ENCODE measurements at regions not wholly inside any gene's neighbourhood (a gene's known extent, or its start where the extent isn't known, plus 50 kb on each side); places are given as distances from the start of the nearest gene placed in this dataset.
"Not testable (repeated sequence)": the region's sequence is repeated elsewhere in the genome, so short reads cannot be mapped to it uniquely, and the experiment has no call there.

GRCh38 chr2:241968417-241968816 is 98.9 kb downstream of the RTP5 start:
- intact Hi-C loops (cut with DNase I; ENCODE audit: low total_unique reads), result no loop called here
- no peak for TF ChIP-seq POLR2AphosphoS5 (IDR thresholded peaks at IDR 0.05)
- TF ChIP-seq CTCF (IDR thresholded peaks at IDR 0.05), result no peak
- no peak for TF ChIP-seq POLR2A (IDR thresholded peaks at IDR 0.05)
- no peaks in the 10 kb centered on the region for H3K9me3 ChIP-seq
- no peak overlapping the region for H3K4me3 ChIP-seq
- DNase-seq (ENCODE audit: low spot score in 2 of 2), result no peak
- no peaks in the 10 kb centered on the region for H3K27me3 ChIP-seq
- no peaks in the 10 kb centered on the region for H3K4me1 ChIP-seq
- H3K36me3 ChIP-seq, result no peaks in the 10 kb centered on the region
- no peak overlapping the region for H3K27ac ChIP-seq

DNA sequence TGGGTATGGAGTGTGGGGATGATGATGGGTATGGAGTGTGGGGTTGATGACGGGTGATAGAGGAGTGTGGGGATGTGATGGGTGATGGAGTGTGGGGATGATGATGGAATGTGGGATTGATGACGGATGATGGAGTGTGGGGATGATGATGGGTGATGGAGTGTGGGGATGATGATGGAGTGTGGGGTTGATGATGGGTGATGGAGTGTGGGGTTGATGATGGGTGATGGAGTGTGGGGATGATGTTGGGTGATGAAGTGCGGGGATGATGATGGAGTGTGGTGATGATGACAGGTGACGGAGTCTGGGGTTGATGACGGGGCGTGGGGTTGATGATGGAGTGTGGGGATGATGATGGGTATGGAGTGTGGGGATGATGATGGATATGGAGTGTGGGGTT is 99.7 kb downstream of the RTP5 start:
- H3K9me3 ChIP-seq; H3K27ac ChIP-seq; H3K4me1 ChIP-seq; intact Hi-C loops (cut with DNase I; ENCODE audit: low total_unique reads); H3K4me3 ChIP-seq; H3K27me3 ChIP-seq; H3K36me3 ChIP-seq; DNase-seq (ENCODE audit: low spot score in 2 of 2): not testable (repeated sequence)

DNA sequence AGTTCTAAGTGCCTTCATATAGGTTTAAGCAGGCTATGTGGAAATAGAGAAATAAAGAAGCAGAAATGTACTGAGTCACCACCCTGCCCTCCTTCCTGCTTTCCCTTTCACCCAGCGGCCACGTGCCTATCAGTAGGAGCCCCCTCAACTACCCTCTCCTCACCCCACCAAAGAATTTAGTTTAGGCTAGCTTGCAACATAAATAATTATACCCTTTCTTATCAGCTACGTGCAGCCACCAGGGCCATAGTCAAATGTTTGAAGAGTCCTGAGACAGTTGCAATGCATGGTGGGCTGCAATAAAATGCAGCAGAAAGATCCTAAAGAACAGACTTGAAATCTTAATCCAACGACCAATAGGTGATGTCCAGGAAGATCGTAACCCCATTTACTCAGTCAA is 101.2 kb downstream of the RTP5 start:
- Histone ChIP-seq H3K4me3 (no peak overlapping the region), H3K27me3 (no peaks in the 10 kb centered on the region), H3K36me3 (no peaks in the 10 kb centered on the region), H3K4me1 (no peaks in the 10 kb centered on the region), H3K27ac (no peak overlapping the region), H3K9me3 (no peaks in the 10 kb centered on the region)
- no peak for DNase-seq (ENCODE audit: low spot score in 2 of 2)
- intact Hi-C loops (cut with DNase I; ENCODE audit: low total_unique reads), result no loop called here
- TF ChIP-seq POLR2A (IDR thresholded peaks at IDR 0.05) (no peak), CTCF (IDR thresholded peaks at IDR 0.05) (no peak)

GRCh38 chr2:241974096-241974495 is 104.6 kb downstream of the RTP5 start:
- TF ChIP-seq CTCF (IDR thresholded peaks at IDR 0.05), result no peak
- no peak for TF ChIP-seq POLR2A (IDR thresholded peaks at IDR 0.05)
- no peak for TF ChIP-seq POLR2AphosphoS5 (IDR thresholded peaks at IDR 0.05)
- H3K36me3 ChIP-seq, result no peaks in the 10 kb centered on the region
- H3K27ac ChIP-seq, result no peak overlapping the region
- DNase-seq (ENCODE audit: low spot score in 2 of 2), result no peak
- no peak overlapping the region for H3K4me3 ChIP-seq
- H3K4me1 ChIP-seq, result no peaks in the 10 kb centered on the region
- intact Hi-C loops (cut with DNase I; ENCODE audit: low total_unique reads), result no loop called here
- H3K9me3 ChIP-seq, result no peaks in the 10 kb centered on the region
- no peaks in the 10 kb centered on the region for H3K27me3 ChIP-seq

DNA sequence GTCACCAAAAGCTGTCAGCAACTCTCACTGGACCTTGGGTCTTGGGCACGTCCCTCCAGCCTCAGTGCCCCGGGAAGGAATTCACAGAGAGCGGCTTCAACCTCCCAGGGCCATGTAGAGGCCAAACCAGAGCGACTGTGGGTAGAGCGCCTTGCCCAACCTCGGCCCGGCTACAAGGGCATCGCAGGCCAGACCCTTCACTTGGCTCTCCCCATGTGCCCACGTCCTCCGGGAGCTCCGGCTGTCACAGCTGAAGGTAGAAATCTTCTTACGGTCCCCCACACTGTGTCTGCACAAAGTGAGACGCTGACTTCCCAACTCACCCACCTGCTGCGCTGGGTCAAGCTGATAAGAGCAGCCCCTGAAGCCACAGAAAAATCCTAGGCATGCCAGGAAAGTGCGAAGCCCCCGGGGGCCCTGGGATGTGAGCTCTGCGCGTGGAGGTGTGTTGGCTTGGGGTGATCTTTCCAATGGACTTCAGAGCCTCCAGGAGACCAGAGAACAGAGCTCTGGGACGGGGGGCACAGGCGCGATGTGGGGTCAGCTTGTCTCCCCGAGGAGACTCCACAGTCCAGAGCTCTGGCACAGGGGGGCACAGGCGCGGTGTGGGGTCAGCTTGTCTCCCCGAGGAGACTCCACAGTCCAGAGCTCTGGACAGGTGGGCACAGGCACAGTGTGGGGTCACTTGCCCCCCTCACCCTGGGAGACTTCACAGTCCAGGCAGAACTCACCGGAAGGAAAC is 105.5 kb downstream of the RTP5 start:
- H3K4me3 ChIP-seq, result no peak overlapping the region
- no peaks in the 10 kb centered on the region for H3K9me3 ChIP-seq
- no peaks in the 10 kb centered on the region for H3K36me3 ChIP-seq
- DNase-seq (ENCODE audit: low spot score in 2 of 2), result no peak
- no peaks in the 10 kb centered on the region for H3K4me1 ChIP-seq
- TF ChIP-seq POLR2A (IDR thresholded peaks at IDR 0.05) (no peak), POLR2AphosphoS5 (IDR thresholded peaks at IDR 0.05) (no peak), CTCF (IDR thresholded peaks at IDR 0.05) (no peak)
- intact Hi-C loops (cut with DNase I; ENCODE audit: low total_unique reads), result no loop called here
- H3K27me3 ChIP-seq, result no peaks in the 10 kb centered on the region
- H3K27ac ChIP-seq, result no peak overlapping the region
